GM23338 (cell line): ENCODE measurements at regions not wholly inside any gene's neighbourhood (a gene's known extent, or its start where the extent isn't known, plus 50 kb on each side); places are given as distances from the start of the nearest gene placed in this dataset.
A peak's percentile ranks its signal among the peaks of the same experiment; 100 is the strongest.

Experiments
- ATAC-seq: fragments of 200-7000 bp; cut with Tn5 transposase; 3 replicates; pipeline ENCODE4 v1.9.1; 2020
- DNase-seq: peaks from one replicate; pipeline ENCODE4 v3.0.0-alpha.2; 2015; ENCODE audit warnings: low spot score
- H2AFZ ChIP-seq: fragments of 200-600 bp; sonication (generic); 2 replicates; pipeline ENCODE4 v1.8.0; 2016; ENCODE audit warnings: antibody characterized with exemption, mild to moderate bottlenecking, moderate library complexity
- H3F3A ChIP-seq: fragments of 200-600 bp; sonication (generic); replicated peaks from 2 replicates; pipeline ENCODE4 v1.8.0; 2017; ENCODE audit warnings: antibody characterized with exemption, mixed run types, low read depth
- H3K27ac ChIP-seq: fragments of 200-600 bp; sonication (generic); 2 replicates; pipeline ENCODE4 v1.6.1; 2016; ENCODE audit warnings: low read depth
- H3K27me3 ChIP-seq: fragments of 200-600 bp; sonication (generic); 2 replicates; pipeline ENCODE4 v1.8.0; 2016; ENCODE audit warnings: mild to moderate bottlenecking, mixed run types, moderate library complexity; ENCODE audit not compliant: insufficient read depth
- H3K36me3 ChIP-seq: fragments of 200-600 bp; sonication (generic); 2 replicates; pipeline ENCODE4 v1.8.0; 2016; ENCODE audit warnings: mild to moderate bottlenecking; ENCODE audit not compliant: insufficient read depth
- H3K4me1 ChIP-seq: fragments of 200-600 bp; sonication (generic); 2 replicates; pipeline ENCODE4 v1.8.0; 2016; ENCODE audit warnings: mild to moderate bottlenecking, moderate library complexity; ENCODE audit not compliant: insufficient read depth
- H3K4me2 ChIP-seq: fragments of 200-600 bp; sonication (generic); 2 replicates; pipeline ENCODE4 v1.7.1; 2017; ENCODE audit warnings: mixed run types
- H3K4me3 ChIP-seq: fragments of 200-600 bp; sonication (generic); 2 replicates; pipeline ENCODE4 v1.6.1; 2016; ENCODE audit warnings: mixed run types
- H3K79me2 ChIP-seq: fragments of 200-600 bp; sonication (generic); replicated peaks from 2 replicates; pipeline ENCODE4 v1.8.0; 2017; ENCODE audit warnings: mild to moderate bottlenecking; ENCODE audit not compliant: insufficient read depth
- H3K9me2 ChIP-seq: fragments of 200-600 bp; sonication (generic); 2 replicates; pipeline ENCODE4 v1.8.0; 2017; ENCODE audit not compliant: insufficient read depth
- H4K20me1 ChIP-seq: fragments of 200-600 bp; sonication (generic); replicated peaks from 2 replicates; pipeline ENCODE4 v1.8.0; 2017; ENCODE audit warnings: mild to moderate bottlenecking; ENCODE audit not compliant: insufficient read depth
- H3K27ac Mint-ChIP-seq: 2 replicates; pipeline ENCODE4 v1.8.0; 2020; ENCODE audit warnings: inconsistent platforms, mild to moderate bottlenecking, moderate library complexity, mixed read lengths
- H3K27me3 Mint-ChIP-seq: 3 replicates; pipeline ENCODE4 v1.8.0; 2022; ENCODE audit warnings: low read depth, mild to moderate bottlenecking, moderate library complexity, mixed read lengths, inconsistent platforms; ENCODE audit not compliant: insufficient read depth, poor library complexity
- H3K36me3 Mint-ChIP-seq: 3 replicates; pipeline ENCODE4 v1.8.0; 2021; ENCODE audit warnings: low read depth, mild to moderate bottlenecking, inconsistent platforms, moderate library complexity, mixed read lengths
- H3K4me1 Mint-ChIP-seq: 3 replicates; pipeline ENCODE4 v1.8.0; 2020; ENCODE audit warnings: mild to moderate bottlenecking, inconsistent platforms, mixed read lengths
- H3K4me3 Mint-ChIP-seq: 3 replicates; pipeline ENCODE4 v1.8.0; 2021; ENCODE audit warnings: moderate library complexity, mild to moderate bottlenecking, inconsistent platforms, mixed read lengths
- H3K9me3 Mint-ChIP-seq: 3 replicates; pipeline ENCODE4 v1.8.0; 2020; ENCODE audit warnings: moderate library complexity, mild to moderate bottlenecking, inconsistent platforms, mixed read lengths
- CREB1 ChIP-seq: fragments of 250-450 bp; sonication (Bioruptor Pico); IDR thresholded peaks from 2 replicates; pipeline ENCODE4 v1.5.0; 2020; ENCODE audit warnings: low read depth, mild to moderate bottlenecking, moderate library complexity
- ETS1 ChIP-seq: IDR thresholded peaks from 2 replicates; pipeline ENCODE4 v1.6.1; 2016; ENCODE audit warnings: antibody characterized with exemption
- EZH2 ChIP-seq: fragments of 200-600 bp; sonication (generic); IDR thresholded peaks from one replicate; pipeline ENCODE4 v1.8.0; 2017; ENCODE audit warnings: antibody characterized with exemption, mild to moderate bottlenecking, low read depth; ENCODE audit not compliant: unreplicated experiment
- EZH2phosphoT487 ChIP-seq: fragments of 200-600 bp; sonication (generic); IDR thresholded peaks from one replicate; pipeline ENCODE4 v1.8.1; 2018; ENCODE audit warnings: antibody characterized with exemption; ENCODE audit not compliant: unreplicated experiment
- JUNB ChIP-seq: IDR thresholded peaks from one replicate; pipeline ENCODE4 v1.6.1; 2016; ENCODE audit warnings: antibody characterized with exemption; ENCODE audit not compliant: unreplicated experiment
- NANOG ChIP-seq: IDR thresholded peaks from 2 replicates; pipeline ENCODE4 v1.6.1; 2016; ENCODE audit warnings: antibody characterized with exemption, borderline replicate concordance
- REST ChIP-seq: IDR thresholded peaks from one replicate; pipeline ENCODE4 v1.6.1; 2018; ENCODE audit warnings: antibody characterized with exemption; ENCODE audit not compliant: unreplicated experiment
- STAT1 ChIP-seq: IDR thresholded peaks from one replicate; pipeline ENCODE4 v1.6.1; 2016; ENCODE audit warnings: antibody characterized with exemption; ENCODE audit not compliant: unreplicated experiment
- ZNF114 ChIP-seq: fragments of 250-450 bp; sonication (Bioruptor Pico); IDR thresholded peaks from 2 replicates; pipeline ENCODE4 v1.5.0; 2020; ENCODE audit warnings: mild to moderate bottlenecking, moderate library complexity
- ZNF331 ChIP-seq: fragments of 250-450 bp; sonication (Bioruptor Pico); IDR thresholded peaks from 2 replicates; pipeline ENCODE4 v1.5.0; 2020; ENCODE audit warnings: low read depth, mild to moderate bottlenecking, moderate library complexity
- ZNF462 ChIP-seq: fragments of 250-450 bp; sonication (Bioruptor Pico); IDR thresholded peaks from 2 replicates; pipeline ENCODE4 v1.5.0; 2020; ENCODE audit warnings: mild to moderate bottlenecking, moderate library complexity

- TF ChIP-seq REST (no peak), NANOG (no peak), ETS1 (no peak), ZNF114 (no peak)
Measured at GRCh38 chr22:44412136-44412731, 85.8 kb downstream of the RTL6 start (continued).

GRCh38 chr22:44411226-44412135 is 86.6 kb downstream of the RTL6 start:
- H3K4me1 Mint-ChIP-seq = peaks cover 11% of the 10 kb centered on the region
- DNase-seq (no peak), ATAC-seq (no peak)
- H3K4me3 Mint-ChIP-seq = no peak overlapping the region
- H3K27ac Mint-ChIP-seq = no peak overlapping the region; the same call in 1 of the 2 replicates
- Histone ChIP-seq H3K4me1 (peaks cover 6% of the 10 kb centered on the region), H2AFZ (peak overlapping the region; percentile 52; the same call in 1 of the 2 replicates), H3K4me3 (no peak overlapping the region), H4K20me1 (no peaks in the 10 kb centered on the region), H3K27me3 (no peaks in the 10 kb centered on the region), H3K27ac (no peak overlapping the region), H3K79me2 (no peaks in the 10 kb centered on the region), H3K9me2 (no peaks in the 10 kb centered on the region), H3F3A (no peaks in the 10 kb centered on the region), H3K4me2 (no peak overlapping the region), H3K36me3 (no peaks in the 10 kb centered on the region)
- peaks cover 10% of the 10 kb centered on the region for H3K27me3 Mint-ChIP-seq
- H3K36me3 Mint-ChIP-seq = no peaks in the 10 kb centered on the region
- no peaks in the 10 kb centered on the region for H3K9me3 Mint-ChIP-seq
- TF ChIP-seq JUNB (no peak), EZH2phosphoT487 (no peak), EZH2 (no peak), CREB1 (no peak), ZNF462 (CRISPR knock-in tag) (no peak), ZNF114 (no peak), ZNF331 (no peak), STAT1 (no peak)
